NCI-H774 (cell line): ENCODE measurements at regions not wholly inside any gene's neighbourhood (a gene's known extent, or its start where the extent isn't known, plus 50 kb on each side); places are given as distances from the start of the nearest gene placed in this dataset.
"Not testable (repeated sequence)": the region's sequence is repeated elsewhere in the genome, so short reads cannot be mapped to it uniquely, and the experiment has no call there.

Experiments
- DNase-seq: peaks from one replicate; lab custom pipeline; 2025; lab: John Stamatoyannopoulos, UW

DNA sequence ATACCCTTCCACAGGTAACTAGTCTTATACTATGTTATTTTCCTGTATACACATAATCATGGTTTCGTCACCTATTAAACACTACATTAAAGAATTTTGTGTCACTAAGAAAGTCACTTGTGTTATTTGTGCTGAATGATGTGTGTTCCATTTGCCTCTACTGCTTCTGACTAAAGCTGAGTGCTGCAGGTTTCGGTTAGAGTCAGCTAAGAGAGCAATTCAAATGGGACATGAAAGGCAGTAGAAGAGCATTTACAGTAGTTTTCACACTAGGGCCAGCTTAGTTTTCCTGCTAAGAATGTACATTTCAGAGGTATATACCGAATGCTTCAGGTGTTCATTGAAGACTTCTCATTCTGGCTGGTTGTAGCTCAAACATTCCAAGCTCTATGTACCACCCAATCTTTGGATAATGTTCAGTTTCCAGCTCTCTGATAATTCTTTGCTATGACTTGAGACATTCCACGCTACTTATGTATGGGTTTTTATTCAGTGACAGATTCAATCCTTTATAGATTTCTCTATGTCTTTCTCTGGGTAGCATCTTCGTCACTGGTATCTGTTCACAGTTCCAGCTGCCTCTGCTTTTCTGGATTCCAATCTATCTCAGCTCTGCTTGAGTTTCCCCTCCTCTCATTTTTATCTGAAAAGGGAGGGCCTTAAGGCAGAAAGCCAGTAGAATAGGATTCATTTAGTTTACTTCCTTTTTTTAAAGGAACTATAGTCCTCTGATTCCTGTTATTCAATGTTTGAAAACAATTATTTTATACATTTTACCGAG, 164.4 kb downstream of the CXXC4 start:
- no peak for DNase-seq

DNA sequence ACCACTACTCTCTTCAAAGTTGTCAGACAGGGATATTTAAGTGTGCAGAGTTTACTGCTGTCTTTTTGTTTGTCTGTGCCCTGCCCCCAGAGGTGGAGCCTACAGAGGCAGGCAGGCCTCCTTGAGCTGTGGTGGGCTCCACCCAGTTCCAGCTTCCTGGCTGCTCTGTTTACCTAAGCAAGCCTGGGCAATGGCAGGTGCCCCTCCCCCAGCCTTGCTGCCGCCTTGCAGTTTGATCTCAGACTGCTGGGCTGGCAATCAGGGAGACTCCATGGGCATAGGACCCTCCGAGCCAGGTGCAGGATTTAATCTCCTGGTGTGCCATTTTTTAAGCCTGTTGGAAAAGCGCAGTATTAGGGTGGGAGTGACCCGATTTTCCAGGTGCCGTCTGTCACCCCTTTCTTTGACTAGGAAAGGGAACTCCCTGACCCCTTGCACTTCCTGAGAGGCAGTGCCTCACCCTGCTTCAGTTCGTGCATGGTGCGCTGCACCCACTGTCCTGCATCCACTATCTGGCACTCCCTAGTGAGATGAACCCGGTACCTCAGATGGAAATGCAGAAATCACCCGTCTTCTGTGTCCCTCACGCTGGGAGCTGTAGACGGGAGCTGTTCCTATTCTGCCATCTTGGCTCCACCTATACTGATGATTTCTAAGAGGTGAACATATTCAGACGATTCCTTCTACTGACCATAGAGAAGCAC, 167.6 kb downstream of the CXXC4 start:
- DNase-seq = not testable (repeated sequence)

DNA sequence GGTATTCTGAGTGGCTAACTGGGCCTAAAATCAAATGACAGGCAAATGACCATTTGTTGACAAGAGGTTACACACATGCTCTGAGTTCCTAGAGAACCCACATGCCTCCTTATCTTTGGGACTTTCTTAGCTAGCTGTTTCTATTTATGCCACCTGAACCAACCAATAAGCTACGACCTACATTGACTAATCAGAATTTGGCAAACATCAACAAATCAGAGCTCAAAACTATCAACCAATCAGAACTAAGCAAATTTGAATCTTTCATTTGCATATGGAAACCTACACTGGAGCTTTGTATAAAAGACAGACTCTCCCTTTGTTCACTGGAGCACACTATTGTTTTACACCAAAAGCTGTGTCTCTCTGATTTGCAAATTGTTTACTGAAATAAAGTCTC, 192.0 kb downstream of the CXXC4 start:
- DNase-seq = no peak

DNA sequence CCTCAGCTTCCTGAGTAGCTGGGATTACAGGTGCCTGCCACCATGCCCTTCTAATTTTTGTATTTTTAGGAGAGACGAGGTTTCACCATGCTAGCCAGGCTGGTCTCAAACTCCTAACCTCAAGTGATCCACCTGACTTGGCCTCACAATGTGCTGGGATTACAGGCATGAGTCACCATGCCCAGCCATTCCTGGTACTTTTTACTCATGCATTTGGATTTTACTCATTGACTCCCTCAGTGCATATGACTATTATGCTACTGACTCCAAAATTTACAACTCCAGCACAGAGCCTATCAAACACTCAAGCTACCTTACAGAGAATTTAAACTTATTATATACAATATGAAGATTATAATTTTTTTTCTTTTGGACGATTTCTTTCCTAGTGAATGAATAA, 199.9 kb downstream of the CXXC4 start:
- DNase-seq = no peak

DNA sequence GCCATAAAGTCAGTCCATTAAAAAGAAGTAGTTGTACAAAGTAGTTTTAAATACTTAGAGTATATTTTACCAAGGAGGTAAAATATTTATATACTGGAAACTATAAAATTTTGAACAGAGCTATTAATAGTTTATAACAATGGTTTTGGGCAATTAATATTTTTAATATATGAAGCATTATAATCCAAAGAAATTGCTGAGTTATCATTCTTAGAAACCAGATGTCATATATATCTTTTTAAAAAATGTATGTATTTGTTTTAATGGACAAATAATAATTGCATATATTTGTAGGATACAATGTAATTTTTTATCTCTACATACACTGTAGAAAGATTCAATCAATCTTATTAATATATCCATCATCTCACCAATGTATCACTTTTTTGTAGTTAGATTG, 207.8 kb downstream of the CXXC4 start:
- DNase-seq = no peak

DNA sequence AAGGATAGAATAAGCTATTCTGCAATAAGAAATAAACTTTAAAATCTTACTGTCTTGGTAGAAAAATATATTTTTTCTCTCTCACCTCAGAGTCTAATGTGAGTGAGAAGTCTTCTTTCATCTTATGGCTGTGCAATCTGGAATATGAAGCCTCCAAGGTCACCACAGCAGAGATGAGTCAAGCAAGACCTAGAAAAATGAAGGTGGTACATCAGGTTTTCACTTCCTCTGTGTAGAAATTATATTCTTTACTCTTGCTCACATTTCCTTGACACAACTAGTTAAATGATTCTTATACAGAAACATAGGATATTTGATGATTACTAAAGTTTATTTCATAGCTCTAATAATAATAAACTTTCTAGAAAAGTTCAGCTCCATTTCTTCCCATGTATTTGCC, 211.4 kb downstream of the CXXC4 start:
- DNase-seq = no peak

DNA sequence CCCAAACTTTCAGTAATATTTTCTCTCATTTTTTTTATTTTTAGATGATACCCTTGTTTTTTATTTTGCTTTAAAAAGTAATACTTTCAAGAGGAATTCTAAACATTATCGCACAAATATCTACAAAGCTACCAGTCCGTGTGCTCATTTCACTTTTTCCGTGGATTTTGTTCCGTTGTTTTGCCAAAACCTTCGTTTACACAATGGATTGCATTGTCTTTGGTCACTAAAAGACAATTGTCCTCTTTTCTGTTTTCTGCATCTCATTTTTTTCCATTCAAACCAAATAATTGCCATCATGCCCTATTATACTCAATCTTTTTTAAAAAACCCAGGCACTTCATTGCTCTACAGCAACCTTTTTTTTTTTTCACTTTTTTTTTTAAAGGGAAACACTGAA, 214.9 kb downstream of the CXXC4 start:
- DNase-seq = no peak

DNA sequence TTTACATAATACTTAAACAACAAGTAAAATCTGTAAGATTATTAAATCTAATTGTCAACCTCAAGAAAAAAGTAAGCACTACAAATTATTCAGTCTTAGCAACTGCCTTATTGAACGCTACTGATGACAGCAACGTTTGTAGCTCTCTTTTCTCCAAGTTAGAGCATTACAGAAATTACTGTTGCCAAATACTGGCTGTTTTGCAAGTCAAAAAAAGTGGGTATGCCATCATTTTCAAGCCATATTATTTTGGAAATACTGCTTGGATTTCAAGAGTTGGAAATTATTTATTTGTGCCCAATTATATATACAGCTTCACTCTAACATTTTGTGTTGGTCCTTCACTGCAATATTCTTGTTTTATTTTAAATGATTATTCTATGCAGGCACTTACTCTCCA, 221.7 kb downstream of the CXXC4 start:
- no peak for DNase-seq

DNA sequence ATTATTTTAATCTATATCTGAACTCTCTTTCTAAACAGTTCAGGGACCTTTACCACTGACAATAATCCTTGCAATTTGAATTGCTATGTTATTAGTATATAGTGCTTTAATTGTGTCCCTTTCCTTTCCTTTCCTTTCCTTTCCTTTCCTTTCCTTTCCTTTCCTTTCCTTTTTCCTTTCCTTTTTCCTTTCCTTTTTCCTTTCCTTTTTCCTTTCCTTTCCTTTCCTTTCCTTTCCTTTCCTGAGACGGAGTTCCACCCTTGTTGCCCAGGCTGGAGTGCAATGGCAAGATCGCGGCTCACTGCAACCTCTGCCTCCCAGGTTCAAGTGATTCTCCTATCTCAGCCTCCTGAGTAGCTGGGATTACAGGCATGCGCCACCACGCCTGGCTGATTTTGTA, 225.1 kb downstream of the CXXC4 start:
- DNase-seq = not testable (repeated sequence)

DNA sequence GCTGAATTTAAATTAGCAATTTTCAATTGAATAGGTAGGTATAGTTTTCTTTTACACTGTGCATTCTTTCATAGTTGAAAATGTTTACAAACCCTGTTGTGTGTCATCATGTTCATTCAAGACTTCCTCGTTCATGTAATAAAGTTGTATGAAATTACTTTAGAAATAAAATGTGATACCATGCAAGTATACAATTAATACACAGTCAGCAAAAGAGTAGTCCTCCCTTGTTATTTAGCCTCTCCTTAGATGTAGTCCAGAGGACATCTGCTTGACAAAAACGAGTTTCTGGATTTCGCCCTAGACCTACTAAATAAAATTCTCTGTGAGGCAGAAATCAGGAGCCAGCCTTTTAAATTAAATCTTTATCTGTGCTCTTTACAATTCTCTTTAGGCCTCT, 231.6 kb downstream of the CXXC4 start:
- DNase-seq = no peak

DNA sequence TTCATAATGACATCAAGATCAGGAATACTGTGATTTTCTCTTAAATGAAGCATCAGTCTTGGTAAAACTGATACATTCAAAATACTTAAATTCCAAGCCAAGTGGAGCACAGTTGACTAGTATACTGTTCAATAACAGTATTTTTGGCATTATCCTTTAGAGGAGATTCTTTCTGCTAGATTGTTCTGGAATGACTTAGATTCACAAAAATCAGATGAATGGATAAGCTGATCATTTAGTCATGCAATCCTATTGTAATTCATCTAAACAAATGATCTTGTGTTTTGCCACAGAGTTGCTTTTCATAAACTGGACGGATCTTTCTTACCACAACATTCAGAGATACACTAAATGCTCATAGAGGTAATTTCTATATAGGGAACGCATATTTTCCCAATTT, 232.0 kb downstream of the CXXC4 start:
- DNase-seq = no peak

DNA sequence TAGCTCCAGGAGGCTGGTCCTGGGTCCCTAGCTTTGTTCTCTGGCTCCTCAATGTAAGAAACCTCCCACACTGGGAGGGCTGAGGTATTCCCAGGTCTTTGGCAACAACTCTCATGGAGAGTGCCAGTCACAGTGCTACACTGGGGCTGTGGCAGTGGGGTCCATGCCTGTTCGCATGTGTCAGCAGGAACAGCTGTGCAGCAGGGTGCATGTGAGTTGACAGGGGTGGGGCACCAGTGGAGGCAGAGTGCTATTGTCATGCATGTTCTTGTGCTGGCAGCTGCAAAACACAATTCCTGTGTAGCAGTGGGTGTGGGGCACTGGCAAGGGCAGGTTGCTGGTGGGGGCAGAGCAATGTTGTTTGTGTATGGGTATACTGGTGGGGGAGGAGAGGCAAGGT, 246.0 kb downstream of the CXXC4 start:
- no peak for DNase-seq

DNA sequence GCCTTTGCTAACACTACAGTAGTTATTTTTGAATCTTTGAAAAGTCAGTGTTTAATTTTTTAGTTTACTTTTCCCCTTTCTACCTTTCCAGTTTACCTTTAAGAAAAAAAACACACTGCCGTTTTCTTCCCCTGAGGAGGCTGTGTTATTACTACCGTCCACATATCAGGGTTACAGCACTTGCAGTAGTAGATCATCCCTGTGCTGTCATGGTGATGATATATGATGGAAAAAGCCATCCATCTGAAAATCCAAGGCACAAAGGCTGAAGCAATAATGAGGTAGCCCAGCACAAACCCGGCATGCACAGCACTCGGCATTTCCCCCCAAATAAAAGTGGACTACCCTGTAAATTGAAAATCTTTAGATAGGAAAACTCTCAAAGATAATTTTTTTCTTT, 258.7 kb downstream of the CXXC4 start:
- DNase-seq = no peak

DNA sequence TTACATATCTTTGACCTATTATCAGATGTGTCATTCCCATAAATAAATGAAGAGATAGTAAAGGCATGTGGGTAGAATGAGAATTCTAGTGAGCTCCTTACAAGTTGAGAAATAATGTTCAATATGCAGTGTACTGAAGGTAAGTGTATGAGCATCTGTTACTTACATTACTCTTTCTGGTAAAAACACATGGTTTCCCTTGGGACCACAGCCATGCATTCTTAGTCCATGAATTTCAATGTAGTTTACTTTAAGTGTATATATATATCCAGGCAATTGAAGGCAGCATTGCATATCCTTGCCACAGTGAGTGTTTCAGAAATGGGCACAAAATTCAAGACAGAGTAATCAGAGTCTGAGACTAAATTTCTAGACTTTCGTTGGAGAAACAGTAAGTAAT, 277.2 kb downstream of the CXXC4 start:
- no peak for DNase-seq

DNA sequence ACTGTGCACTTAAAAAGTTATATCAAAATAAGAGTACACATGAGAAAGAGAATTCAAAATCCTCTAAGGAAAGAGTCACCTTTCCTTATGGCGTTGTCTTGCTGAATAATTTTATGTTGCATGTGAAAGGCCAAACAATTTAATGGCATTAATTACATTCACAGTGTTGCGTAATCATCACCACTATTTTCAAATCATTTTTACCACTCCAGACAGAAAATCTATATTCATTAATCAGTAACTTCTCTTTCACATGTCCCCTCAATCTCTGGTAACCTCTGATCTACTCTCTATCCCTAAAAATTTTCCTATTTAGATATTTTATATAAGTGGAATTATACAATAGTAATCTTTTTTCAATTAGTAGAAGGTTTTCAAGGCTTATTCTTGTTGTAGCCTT, 283.0 kb downstream of the CXXC4 start:
- no peak for DNase-seq

DNA sequence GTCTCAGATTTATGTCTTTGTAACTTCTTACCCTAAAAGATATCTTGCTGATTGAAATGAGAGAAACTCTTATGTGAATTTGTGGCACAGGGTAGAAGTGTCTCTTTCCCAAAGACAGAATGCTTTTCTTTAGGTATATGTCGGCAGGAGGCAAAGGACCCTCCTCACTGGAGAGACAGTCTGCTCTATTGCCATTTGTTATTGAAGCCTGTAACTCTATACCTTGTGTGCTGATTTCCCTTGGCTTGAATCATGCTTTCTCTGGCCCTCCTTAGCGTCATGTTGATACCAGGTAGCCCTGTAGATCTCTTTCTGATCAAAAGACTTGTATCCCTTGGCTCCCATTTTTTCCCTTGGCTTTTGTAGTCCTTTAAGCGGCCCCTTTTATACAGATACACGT, 284.3 kb downstream of the CXXC4 start:
- DNase-seq = no peak

DNA sequence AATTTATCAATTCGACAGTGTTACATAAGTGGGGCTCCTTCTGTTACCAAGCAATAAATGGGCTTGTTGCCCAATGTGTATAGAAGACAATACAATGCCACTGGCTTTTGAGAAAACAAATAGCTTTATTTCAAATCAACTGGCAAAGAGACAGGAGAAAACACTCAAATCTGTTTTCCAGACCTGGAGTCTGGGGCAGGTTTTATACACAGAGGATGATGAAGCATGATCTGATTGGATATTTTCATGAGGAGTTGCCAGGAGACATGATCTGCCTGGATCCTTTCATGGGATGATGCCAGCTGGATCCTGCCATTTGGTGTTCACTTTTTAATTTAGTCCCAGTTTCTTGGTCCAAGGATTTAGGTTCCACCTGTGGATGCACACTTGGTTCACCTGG, 287.9 kb downstream of the CXXC4 start:
- no peak for DNase-seq

DNA sequence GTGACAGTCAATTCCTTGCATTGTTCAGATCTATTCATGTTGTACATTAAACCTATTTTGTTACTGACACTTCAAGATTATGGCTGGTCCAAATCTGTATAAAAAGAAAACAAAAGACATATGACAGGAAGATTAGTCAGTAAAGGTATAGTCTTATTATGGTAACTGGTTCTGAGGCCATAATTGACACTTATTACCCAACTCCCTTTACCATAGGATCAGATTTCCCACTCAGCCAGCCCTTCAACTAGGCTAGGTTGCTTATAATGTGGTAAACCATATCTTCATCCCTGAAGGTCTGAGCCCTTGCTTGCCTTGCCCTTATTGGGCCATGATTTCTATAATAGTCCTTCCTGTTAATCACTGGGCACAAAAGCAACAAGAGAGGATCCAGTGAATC, 289.6 kb downstream of the CXXC4 start:
- DNase-seq = no peak

DNA sequence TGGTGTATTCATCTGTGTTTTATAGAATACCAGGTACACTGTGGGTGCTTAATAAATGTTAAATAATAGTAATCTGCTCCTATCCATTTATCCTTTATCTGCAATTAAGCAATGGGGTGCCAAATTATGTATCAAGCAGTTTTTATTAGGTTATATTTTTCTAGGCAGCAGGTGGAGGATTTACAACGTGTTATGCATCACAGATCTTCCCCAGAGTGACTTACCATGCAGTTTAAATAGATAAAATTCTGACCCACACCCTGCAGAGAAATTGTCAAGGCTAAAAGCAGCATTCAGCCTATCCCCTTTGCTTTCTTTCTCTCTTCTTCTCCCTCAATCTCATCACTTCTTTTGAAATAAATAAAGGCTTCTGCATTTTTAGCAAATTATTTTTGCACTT, 306.4 kb downstream of the CXXC4 start:
- DNase-seq = no peak

DNA sequence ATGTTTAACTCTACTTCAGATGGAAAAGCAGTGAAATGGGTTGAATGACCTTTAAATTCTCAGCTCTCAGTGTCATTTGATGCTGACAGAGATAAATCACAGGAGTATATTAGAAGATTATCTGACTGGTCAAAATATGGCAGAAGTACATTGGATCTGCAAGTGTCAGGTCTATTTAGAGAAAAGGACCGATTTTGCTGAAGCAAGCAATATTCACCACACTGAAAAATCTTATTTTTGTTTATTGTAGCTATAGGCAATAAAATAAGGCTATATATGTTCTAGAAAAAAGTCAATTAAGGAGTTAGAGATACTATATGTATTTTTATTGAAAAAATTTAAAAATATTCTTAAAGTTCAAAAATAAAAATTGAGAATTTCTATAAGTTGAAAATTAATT, 325.3 kb downstream of the CXXC4 start:
- no peak for DNase-seq

DNA sequence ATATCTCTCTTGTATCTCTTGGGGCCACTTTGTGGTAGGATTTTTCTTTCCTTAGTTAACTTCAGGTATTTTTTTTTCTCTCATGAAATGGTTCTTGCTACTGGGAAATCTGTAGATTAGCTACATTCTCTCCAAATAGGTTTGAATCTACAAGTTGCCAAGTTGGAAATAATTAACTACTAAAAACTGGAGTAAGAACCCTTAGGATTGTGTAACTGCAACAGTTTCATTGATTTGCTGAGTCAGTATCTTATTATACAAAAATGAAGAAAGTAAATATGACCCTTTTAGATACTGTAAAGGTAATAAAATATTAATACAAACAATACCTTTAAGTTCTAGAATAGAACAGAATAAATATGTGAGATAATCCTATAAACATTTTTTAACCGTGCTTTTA, 327.9 kb downstream of the CXXC4 start:
- DNase-seq = no peak

DNA sequence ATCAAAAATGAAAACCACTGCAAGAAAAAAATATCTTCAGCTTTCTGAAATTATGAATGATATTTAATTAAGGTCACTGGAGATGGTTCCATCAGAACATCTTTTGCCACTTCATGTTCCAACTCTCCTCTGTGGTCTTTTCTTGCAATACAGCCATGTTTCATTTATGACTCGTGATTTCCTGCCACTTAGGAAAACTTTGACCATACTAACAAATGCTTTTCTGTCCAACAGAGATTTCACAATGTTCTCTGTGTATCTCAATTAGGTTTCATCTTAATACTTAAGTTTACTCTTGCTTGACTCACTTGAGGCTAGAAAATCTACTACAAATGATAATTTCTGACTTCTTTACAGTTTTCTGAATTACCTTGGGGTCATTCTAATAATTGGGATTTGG, 330.9 kb downstream of the CXXC4 start:
- DNase-seq = no peak

DNA sequence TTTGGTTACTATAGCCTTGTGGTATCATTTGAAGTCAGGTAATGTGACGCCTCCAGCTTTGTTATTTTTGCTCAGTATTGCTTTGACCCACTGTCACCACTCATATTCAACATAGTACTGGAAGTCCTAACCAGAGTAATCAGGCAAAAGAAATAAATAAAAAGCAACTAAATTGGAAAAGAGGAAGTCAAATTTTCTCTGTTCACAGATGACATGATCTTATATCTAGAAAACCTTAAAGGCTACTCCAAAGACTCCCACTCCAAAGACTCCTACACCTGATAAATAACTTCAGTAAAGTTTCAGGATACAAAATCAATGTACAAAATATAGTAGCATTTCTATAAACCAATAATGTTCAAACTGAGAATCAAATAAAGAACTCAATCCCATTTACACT, 348.6 kb downstream of the CXXC4 start:
- no peak for DNase-seq

DNA sequence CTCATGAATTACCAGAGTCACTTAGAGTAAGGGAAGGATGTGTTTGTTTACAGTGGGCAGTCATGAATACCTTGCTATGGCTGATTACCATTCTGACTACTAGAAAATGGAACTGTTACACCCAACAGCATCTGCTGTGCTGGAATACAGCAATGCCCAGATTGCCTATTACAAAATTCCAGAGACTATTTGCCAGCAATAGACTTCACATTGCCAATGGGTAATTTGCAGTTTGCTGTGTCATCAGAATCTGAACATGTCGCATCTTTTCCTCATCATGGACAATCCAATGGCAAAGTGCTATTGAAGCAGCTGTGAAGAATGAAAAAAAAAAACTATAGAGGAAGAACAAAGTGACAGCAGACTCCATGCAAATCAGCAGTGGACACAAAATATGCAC, 356.6 kb downstream of the CXXC4 start:
- no peak for DNase-seq
